Heart left ventricle (tissue), 16 donors: ENCODE measurements at regions not wholly inside any gene's neighbourhood (a gene's known extent, or its start where the extent isn't known, plus 50 kb on each side); places are given as distances from the start of the nearest gene placed in this dataset.

Source experiments
- ATAC-seq, 4 donors: fragments of 200-7000 bp; cut with Tn5 transposase; one replicate each; pipeline ENCODE4 v1.9.1; 2020 to 2022; ENCODE audit warnings: moderate library complexity in 4 of 4, mild to moderate bottlenecking in 3 of 4, moderate number of reproducible peaks in 1 of 4
- DNase-seq, 5 donors: peaks; one replicate each; pipeline ENCODE4 v3.0.0-alpha.2; 2020
- H3K27ac ChIP-seq, 12 donors: fragments of 200-600 bp; sonication (generic) in 4 of 12; one replicate each; pipeline versions ENCODE4 v1.5.0 to v1.8.0; 2016 to 2022; ENCODE audit warnings: mild to moderate bottlenecking in 2 of 12
- H3K27me3 ChIP-seq, 9 donors: fragments of 200-600 bp; sonication (generic) in 2 of 9; one replicate each; pipeline versions ENCODE4 v1.5.1 to v1.8.0; 2016 to 2022; ENCODE audit warnings: mild to moderate bottlenecking in 3 of 9
- H3K36me3 ChIP-seq, 9 donors: fragments of 200-600 bp; sonication (generic) in 2 of 9; one replicate each; pipeline versions ENCODE4 v1.5.0 to v1.8.0; 2018 to 2022; ENCODE audit warnings: mild to moderate bottlenecking in 2 of 9
- H3K4me1 ChIP-seq, 12 donors: fragments of 200-600 bp; sonication (generic) in 4 of 12; one replicate each; pipeline versions ENCODE4 v1.5.0 to v1.8.0; 2016 to 2022; ENCODE audit warnings: mild to moderate bottlenecking in 3 of 12
- H3K4me3 ChIP-seq, 12 donors: fragments of 200-600 bp; sonication (generic) in 4 of 12; one replicate each; pipeline versions ENCODE4 v1.5.0 to v1.8.0; 2017 to 2022; ENCODE audit warnings: mild to moderate bottlenecking in 9 of 12, moderate library complexity in 4 of 12
- H3K9me3 ChIP-seq, 12 donors: fragments of 200-600 bp; sonication (generic) in 4 of 12; one replicate each; pipeline versions ENCODE4 v1.5.0 to v1.8.0; 2016 to 2022; ENCODE audit warnings: mild to moderate bottlenecking in 1 of 12
- CTCF ChIP-seq, 12 donors: fragments of 200-600 bp; sonication (generic) in 4 of 12; IDR thresholded peaks; one replicate each; pipeline versions ENCODE4 v1.5.0 to v1.8.0; 2018 to 2022; ENCODE audit warnings: antibody characterized with exemption in 12 of 12, mild to moderate bottlenecking in 5 of 12
- POLR2A ChIP-seq, 2 donors: fragments of 450-650 bp; IDR thresholded peaks; one replicate each; pipeline ENCODE4 v1.6.1; 2017; ENCODE audit warnings: antibody characterized with exemption in 2 of 2, mild to moderate bottlenecking in 2 of 2, moderate library complexity in 2 of 2
- WGBS, 4 donors: extraction: QIAGEN DNeasy Blood & Tissue Kit in 2 of 4; methylation state at CpG; one replicate each; pipeline versions ENCODE4 v1.1.5 to v1.1.7; 2013 to 2018; 5-methylcytosine and 5-hydroxymethylcytosine counted together
- intact Hi-C, 10 donors: fragments of 100-400 bp; cut with DNase I; formaldehyde crosslinking; loops; one replicate each; pipeline versions ENCODE4 v1.11.1 to v1.14.2; 2022
- donor health status: ischemic (EF 13 %, LVEDD 7.1; RV severe dilation, severe dysfunction).
- donor health status: healthy with polysubstance abuse.
- donor health status: DM: no; HTN: yes; CAD: no.
- donor health status: DM: no; HTN: no; CAD: no.
- donor health status: ischemic (EF 25% LVEDD 6.9; RV normal size, moderate dysfunction).
- donor health status: ischemic (EF 25% LVEDD 5.7; RV mildly dilated, moderate dysfunction).
- donor health status: healthy.
- donor health status: DM: yes; HTN: yes; CAD: no.
- donor health status: ischemic (EF 35%, LVEDD 5.7; RV mildly dilated, moderate dysfunction).
- donor health status: nonischemic (EF 11% LVEDD 7.7; RV severe dilation, severe dysfunction).
- donor health status: DM: yes; HTN: yes; CAD: no.
- donor health status: PGD.
- donor health status: ischemic (EF 29% LVEDD 5.4; RV normal size, mild dysfunction).
- donor health status: nonischemic (EF 23%, LVEDD 6.1; RV moderate dilation, normal function).

- no peak overlapping the region for H3K27ac ChIP-seq
- DNase-seq = no peak
- H3K4me3 ChIP-seq = no peak overlapping the region
- H3K36me3 ChIP-seq = no peaks in the 10 kb centered on the region
- no peak for ATAC-seq
- H3K4me1 ChIP-seq = no peaks in the 10 kb centered on the region
- TF ChIP-seq CTCF (IDR thresholded peaks at IDR 0.05) = no peak
- no peak for TF ChIP-seq POLR2A (IDR thresholded peaks at IDR 0.05)
- H3K9me3 ChIP-seq = peaks cover 0 to 2% (median 0%) of the 10 kb centered on the region in 12 donors
- intact Hi-C loops = no loop called here
- no peaks in the 10 kb centered on the region for H3K27me3 ChIP-seq
Observed at GRCh38 chr18:66999003-66999402, 395.1 kb upstream of the CDH19 start.

DNA sequence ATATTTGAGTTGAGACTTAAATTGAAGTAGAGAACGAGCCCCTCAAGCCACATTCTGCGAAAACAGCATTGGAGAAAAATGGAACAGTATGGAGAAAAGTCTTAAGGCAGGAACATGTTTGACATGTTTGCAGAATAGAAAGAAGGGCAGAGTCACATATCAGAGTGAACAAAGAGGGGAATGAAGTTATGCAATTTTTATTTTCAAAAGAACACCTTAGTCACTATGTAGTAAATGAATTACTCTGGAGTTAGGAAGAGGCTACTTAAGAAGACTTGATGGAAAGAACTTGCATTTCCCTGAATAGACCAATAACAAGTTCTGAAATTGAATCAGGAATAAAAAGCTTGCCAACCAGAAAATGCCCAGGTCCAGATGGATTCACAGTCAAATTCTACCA is 391.4 kb upstream of the CDH19 start:
- Histone ChIP-seq H3K27ac (no peak overlapping the region), H3K9me3 (no peaks in the 10 kb centered on the region), H3K36me3 (no peaks in the 10 kb centered on the region), H3K4me1 (no peaks in the 10 kb centered on the region), H3K4me3 (no peak overlapping the region), H3K27me3 (no peaks in the 10 kb centered on the region)
- no peak for DNase-seq
- no peak for ATAC-seq
- WGBS, 4 donors = 82 to 84% (median 83%) methylated on average over 2 of the region's 2 CpGs
- TF ChIP-seq CTCF (IDR thresholded peaks at IDR 0.05) = no peak
- TF ChIP-seq POLR2A (IDR thresholded peaks at IDR 0.05) = no peak
- intact Hi-C loops = no loop called here

DNA sequence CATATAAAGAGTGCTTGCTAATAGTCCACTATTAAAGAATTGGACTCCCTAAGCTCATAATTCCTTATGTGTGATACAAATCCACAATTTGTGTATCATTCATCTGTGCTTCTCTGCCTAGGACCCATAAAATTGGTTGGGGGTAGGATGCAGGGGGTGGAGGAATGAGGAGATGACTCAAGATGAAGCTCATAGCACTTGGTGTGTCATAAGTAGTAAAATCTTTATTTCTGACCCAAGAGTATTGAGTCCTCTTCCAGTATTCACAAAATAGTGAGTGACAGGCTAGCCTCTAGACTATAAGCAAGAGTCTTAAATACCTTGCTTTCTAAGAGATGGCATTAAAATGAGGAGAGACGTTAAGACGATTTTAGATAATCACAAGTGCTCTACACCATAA is 390.9 kb upstream of the CDH19 start:
- intact Hi-C loops = no loop called here
- DNase-seq = no peak

GRCh38 chr18:66993492-66993891 is 389.6 kb upstream of the CDH19 start:
- no peak for TF ChIP-seq CTCF (IDR thresholded peaks at IDR 0.05)
- TF ChIP-seq POLR2A (IDR thresholded peaks at IDR 0.05) = no peak
- H3K9me3 ChIP-seq = no peaks in the 10 kb centered on the region

More for the DNA sequence above, 390.9 kb upstream of the CDH19 start:
- 79 to 89% (median 82%) methylated on average over 2 of the region's 2 CpGs for WGBS, 4 donors
- no peak for ATAC-seq
- Histone ChIP-seq H3K27me3 (no peaks in the 10 kb centered on the region), H3K27ac (no peak overlapping the region), H3K36me3 (no peaks in the 10 kb centered on the region), H3K4me1 (no peaks in the 10 kb centered on the region), H3K4me3 (no peak overlapping the region), H3K9me3 (no peaks in the 10 kb centered on the region)
- TF ChIP-seq CTCF (IDR thresholded peaks at IDR 0.05) (no peak), POLR2A (IDR thresholded peaks at IDR 0.05) (no peak)

More at GRCh38 chr18:66993492-66993891, 389.6 kb upstream of the CDH19 start:
- H3K27me3 ChIP-seq = no peaks in the 10 kb centered on the region
- H3K4me3 ChIP-seq = no peak overlapping the region
- no peaks in the 10 kb centered on the region for H3K4me1 ChIP-seq
- intact Hi-C loops = no loop called here
- H3K27ac ChIP-seq = no peak overlapping the region
- ATAC-seq (no peak), DNase-seq (no peak)
- no peaks in the 10 kb centered on the region for H3K36me3 ChIP-seq
